PC-3 (cell line): ENCODE measurements at regions not wholly inside any gene's neighbourhood (a gene's known extent, or its start where the extent isn't known, plus 50 kb on each side); places are given as distances from the start of the nearest gene placed in this dataset.

Source experiments
- ATAC-seq: fragments of 200-7000 bp; cut with Tn5 transposase; 2 replicates; pipeline ENCODE4 v1.9.1; 2020; ENCODE audit warnings: mild to moderate bottlenecking, moderate library complexity
- BruUV-seq: library from RNA; stranded (reverse); fragments of 400-500 nt; replicated peaks from 2 replicates; lab custom pipeline; 2021; lab: Mats Ljungman, UMichigan
- CTCF ChIA-PET: fragments of 300-600 bp; sonication (Branson Sonifier 250); formaldehyde crosslinking; loops from one replicate; lab custom pipeline; 2022; ENCODE audit warnings: antibody characterized with exemption; lab: Charles Lee
- POLR2A ChIA-PET: fragments of 300-600 bp; sonication (Branson Sonifier 250); formaldehyde crosslinking; loops from one replicate; lab custom pipeline; 2022; ENCODE audit warnings: antibody characterized with exemption; ENCODE audit not compliant: unreplicated experiment; lab: Charles Lee
- DNase-seq: peaks from one replicate; pipeline ENCODE4 v3.0.0-alpha.2; 2015
- H2AFZ ChIP-seq: fragments of 300-600 bp; sonication (generic); 2 replicates; pipeline ENCODE4 v1.6.0; 2016; ENCODE audit warnings: antibody characterized with exemption, low read length
- H3F3A ChIP-seq: fragments of 300-600 bp; sonication (generic); one replicate; pipeline ENCODE4 v1.6.0; 2017; ENCODE audit warnings: antibody characterized with exemption, low read length, control low read depth, mild to moderate bottlenecking; ENCODE audit not compliant: unreplicated experiment
- H3K27ac ChIP-seq: fragments of 300-600 bp; sonication (generic); 2 replicates; pipeline ENCODE4 v1.5.1; 2016; ENCODE audit warnings: mild to moderate bottlenecking, low read length
- H3K27me3 ChIP-seq: fragments of 300-600 bp; sonication (generic); 2 replicates; pipeline ENCODE4 v1.6.1; 2016; ENCODE audit warnings: low read length, mixed read lengths
- H3K36me3 ChIP-seq: fragments of 300-600 bp; sonication (generic); 2 replicates; pipeline ENCODE4 v1.6.1; 2016; ENCODE audit warnings: low read depth, mixed run types, low read length, mixed read lengths
- H3K4me1 ChIP-seq: fragments of 300-600 bp; sonication (generic); 2 replicates; pipeline ENCODE4 v1.5.1; 2016; ENCODE audit warnings: low read length; ENCODE audit not compliant: insufficient read depth
- H3K4me2 ChIP-seq: fragments of 300-600 bp; sonication (generic); 2 replicates; pipeline ENCODE4 v1.6.0; 2016; ENCODE audit warnings: low read length
- H3K4me3 ChIP-seq: fragments of 300-600 bp; sonication (generic); 2 replicates; pipeline ENCODE4 v1.5.1; 2016; ENCODE audit warnings: mild to moderate bottlenecking, low read length, mixed read lengths
- H3K79me2 ChIP-seq: fragments of 300-600 bp; sonication (generic); 2 replicates; pipeline ENCODE4 v1.6.1; 2017; ENCODE audit warnings: low read length, mixed read lengths
- H3K9ac ChIP-seq: fragments of 300-600 bp; sonication (generic); 2 replicates; pipeline ENCODE4 v1.6.0; 2016; ENCODE audit warnings: mild to moderate bottlenecking, low read length
- H3K9me2 ChIP-seq: fragments of 300-600 bp; sonication (generic); replicated peaks from 2 replicates; pipeline ENCODE4 v1.6.1; 2016; ENCODE audit warnings: mixed run types, low read length, mixed read lengths
- H3K9me3 ChIP-seq: fragments of 300-600 bp; sonication (generic); 2 replicates; pipeline ENCODE4 v1.6.1; 2016; ENCODE audit warnings: low read length, mixed read lengths
- H4K20me1 ChIP-seq: fragments of 300-600 bp; sonication (generic); 2 replicates; pipeline ENCODE4 v1.6.1; 2016; ENCODE audit warnings: low read length, mixed read lengths
- EZH2 ChIP-seq: fragments of 300-600 bp; sonication (generic); IDR thresholded peaks from one replicate; pipeline ENCODE4 v1.6.1; 2017; ENCODE audit warnings: antibody characterized with exemption, mild to moderate bottlenecking, low read length; ENCODE audit not compliant: unreplicated experiment
- EZH2phosphoT487 ChIP-seq: fragments of 300-600 bp; sonication (generic); IDR thresholded peaks from 2 replicates; pipeline ENCODE4 v1.6.1; 2018; ENCODE audit warnings: mild to moderate bottlenecking, antibody characterized with exemption, low read length, borderline replicate concordance
- intact Hi-C: fragments of 100-400 bp; cut with micrococcal nuclease; formaldehyde crosslinking; loops from 2 replicates; pipeline ENCODE4 v1.9.0; 2023
- TF ChIP-seq, protein P1 (sequence below): fragments of 300-600 bp; sonication (generic); conservative IDR thresholded peaks from 2 replicates; pipeline ENCODE4 v1.5.1; 2017; ENCODE audit warnings: antibody characterized with exemption, low read depth, mild to moderate bottlenecking, low read length

DNA sequence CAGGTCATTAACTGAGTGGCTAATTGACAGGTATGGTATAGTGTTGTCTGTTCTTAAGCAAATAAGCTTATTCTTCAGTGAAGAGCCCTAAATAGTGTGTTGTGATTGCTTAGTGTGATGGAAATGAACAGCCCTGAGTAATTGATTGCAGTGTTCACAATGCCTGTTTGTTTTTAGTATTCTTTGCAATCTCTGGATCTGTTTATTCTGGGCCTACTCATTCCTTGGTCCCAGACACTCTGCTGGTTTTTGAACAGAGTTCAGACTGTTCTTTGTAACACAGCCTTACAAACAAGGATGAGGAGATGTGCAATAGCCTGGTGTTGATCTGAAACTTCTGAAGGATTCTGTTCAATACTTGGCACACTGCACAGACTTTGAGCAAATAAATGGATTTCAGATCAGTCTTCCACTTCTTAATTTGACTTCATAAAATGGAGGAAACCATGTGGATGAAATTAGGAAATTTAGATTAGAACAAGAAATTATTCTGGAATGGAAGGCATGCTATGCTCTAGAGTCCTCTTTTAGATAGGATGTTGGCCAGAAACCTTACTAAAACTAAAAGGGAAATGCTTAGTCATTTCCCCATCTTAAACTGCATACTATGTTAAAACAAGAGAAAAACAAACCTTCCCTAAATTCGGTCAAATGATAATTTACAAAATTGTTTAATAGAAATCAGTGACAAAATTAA, 444.2 kb upstream of the SEMA3D start:
- Histone ChIP-seq H3F3A (no peaks in the 10 kb centered on the region), H3K4me1 (peaks cover 12% of the 10 kb centered on the region), H3K9me3 (no peaks in the 10 kb centered on the region), H3K9ac (no peak overlapping the region), H3K9me2 (no peaks in the 10 kb centered on the region), H3K4me3 (no peak overlapping the region), H2AFZ (peak overlapping the region; percentile 50; the same call in 1 of the 2 replicates), H4K20me1 (no peaks in the 10 kb centered on the region), H3K79me2 (no peaks in the 10 kb centered on the region), H3K27me3 (no peaks in the 10 kb centered on the region), H3K36me3 (no peaks in the 10 kb centered on the region), H3K4me2 (no peak overlapping the region), H3K27ac (no peak overlapping the region)
- intact Hi-C loops = no loop called here
- ChIA-PET POLR2A (no interaction called here), CTCF (no interaction called here)
- ATAC-seq (peak; percentile 82), DNase-seq (peak; percentile 12)
- TF ChIP-seq, protein P1, sequence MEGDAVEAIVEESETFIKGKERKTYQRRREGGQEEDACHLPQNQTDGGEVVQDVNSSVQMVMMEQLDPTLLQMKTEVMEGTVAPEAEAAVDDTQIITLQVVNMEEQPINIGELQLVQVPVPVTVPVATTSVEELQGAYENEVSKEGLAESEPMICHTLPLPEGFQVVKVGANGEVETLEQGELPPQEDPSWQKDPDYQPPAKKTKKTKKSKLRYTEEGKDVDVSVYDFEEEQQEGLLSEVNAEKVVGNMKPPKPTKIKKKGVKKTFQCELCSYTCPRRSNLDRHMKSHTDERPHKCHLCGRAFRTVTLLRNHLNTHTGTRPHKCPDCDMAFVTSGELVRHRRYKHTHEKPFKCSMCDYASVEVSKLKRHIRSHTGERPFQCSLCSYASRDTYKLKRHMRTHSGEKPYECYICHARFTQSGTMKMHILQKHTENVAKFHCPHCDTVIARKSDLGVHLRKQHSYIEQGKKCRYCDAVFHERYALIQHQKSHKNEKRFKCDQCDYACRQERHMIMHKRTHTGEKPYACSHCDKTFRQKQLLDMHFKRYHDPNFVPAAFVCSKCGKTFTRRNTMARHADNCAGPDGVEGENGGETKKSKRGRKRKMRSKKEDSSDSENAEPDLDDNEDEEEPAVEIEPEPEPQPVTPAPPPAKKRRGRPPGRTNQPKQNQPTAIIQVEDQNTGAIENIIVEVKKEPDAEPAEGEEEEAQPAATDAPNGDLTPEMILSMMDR = no peak
- no peak for TF ChIP-seq EZH2
- no peak for TF ChIP-seq EZH2phosphoT487
- no TSS peak for BruUV-seq

DNA sequence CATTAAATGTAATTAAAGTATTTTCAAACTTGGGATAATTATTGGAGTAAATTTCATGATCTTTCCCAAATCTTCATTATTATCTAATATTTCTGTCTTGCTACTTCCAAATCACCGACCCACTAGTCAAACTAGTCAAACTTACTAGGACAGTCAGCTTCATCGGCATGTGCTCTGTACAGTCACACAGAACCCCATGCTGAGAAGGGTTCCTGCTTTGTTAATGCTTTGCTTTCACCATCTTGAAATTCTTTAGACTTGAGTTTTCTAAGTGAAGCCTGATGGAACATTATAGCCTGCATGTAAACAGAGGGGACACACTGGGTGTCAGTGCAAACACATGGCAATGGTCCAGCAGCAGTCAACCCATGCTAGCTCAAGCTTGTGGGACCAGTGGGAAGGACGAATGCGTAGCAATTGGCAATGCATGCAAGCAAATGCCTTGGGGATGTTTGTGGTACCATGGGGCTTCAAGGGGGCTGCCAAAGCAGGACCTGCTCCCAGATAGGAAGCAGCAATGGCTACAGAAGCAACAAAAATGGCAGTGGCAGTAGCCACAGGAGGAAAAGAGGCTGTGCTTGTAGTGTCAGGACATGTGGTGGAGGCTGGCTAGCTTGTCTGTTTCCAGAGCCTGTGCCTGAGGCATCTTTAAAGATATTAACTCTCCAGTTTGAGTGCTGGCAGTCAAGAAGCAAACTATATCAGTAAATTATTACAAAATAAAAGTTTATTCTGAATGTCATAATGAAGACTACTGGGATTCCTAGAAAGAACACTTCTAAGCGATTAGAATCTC, 441.1 kb upstream of the SEMA3D start:
- H3K27ac ChIP-seq = no peak overlapping the region
- TF ChIP-seq EZH2phosphoT487 (no peak), EZH2 (no peak)
- TF ChIP-seq, protein P1 = no peak
- no TSS peak for BruUV-seq
- CTCF ChIA-PET = no interaction called here
- H3K9ac ChIP-seq = no peak overlapping the region
- ATAC-seq (no peak), DNase-seq (no peak)
- H3K4me3 ChIP-seq = no peak overlapping the region
- no peak overlapping the region for H3K4me2 ChIP-seq
- no peaks in the 10 kb centered on the region for H3K9me2 ChIP-seq
- H3K27me3 ChIP-seq = no peaks in the 10 kb centered on the region
- no peak overlapping the region for H2AFZ ChIP-seq
- POLR2A ChIA-PET = interaction anchor here (0.6 kb wide), 1 partner anchor 15 kb away, joined by 4 read pairs; no protein-coding TSS in a partner anchor
- H3K9me3 ChIP-seq = no peaks in the 10 kb centered on the region
- H3K79me2 ChIP-seq = no peaks in the 10 kb centered on the region
- intact Hi-C loops = no loop called here
- H3K4me1 ChIP-seq = peaks cover 5% of the 10 kb centered on the region
- H3K36me3 ChIP-seq = no peaks in the 10 kb centered on the region
- no peaks in the 10 kb centered on the region for H3F3A ChIP-seq
- no peaks in the 10 kb centered on the region for H4K20me1 ChIP-seq
